ENCODE measurements at regions not wholly inside any gene's neighbourhood (a gene's known extent, or its start where the extent isn't known, plus 50 kb on each side); places are given as distances from the start of the nearest gene placed in this dataset.

- TF ChIP-seq CHD7 (IDR thresholded peaks at IDR 0.05; ENCODE audit: insufficient replicate concordance, low read length): no peak
- TF ChIP-seq CEBPB (IDR thresholded peaks at IDR 0.05; ENCODE audit: low read depth, low read length): no peak
- TF ChIP-seq, protein P1, sequence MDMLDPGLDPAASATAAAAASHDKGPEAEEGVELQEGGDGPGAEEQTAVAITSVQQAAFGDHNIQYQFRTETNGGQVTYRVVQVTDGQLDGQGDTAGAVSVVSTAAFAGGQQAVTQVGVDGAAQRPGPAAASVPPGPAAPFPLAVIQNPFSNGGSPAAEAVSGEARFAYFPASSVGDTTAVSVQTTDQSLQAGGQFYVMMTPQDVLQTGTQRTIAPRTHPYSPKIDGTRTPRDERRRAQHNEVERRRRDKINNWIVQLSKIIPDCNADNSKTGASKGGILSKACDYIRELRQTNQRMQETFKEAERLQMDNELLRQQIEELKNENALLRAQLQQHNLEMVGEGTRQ (IDR thresholded peaks at IDR 0.05; ENCODE audit: low read length): no peak
- no peak for TF ChIP-seq EP300 (IDR thresholded peaks at IDR 0.05; ENCODE audit: borderline replicate concordance in 1 of 2, low read depth in 2 of 2, low read length in 2 of 2)
Measured at GRCh38 chr7:65219623-65220022, 154.0 kb upstream of the ZNF92 start (continued).
